ENCODE measurements at regions not wholly inside any gene's neighbourhood (a gene's known extent, or its start where the extent isn't known, plus 50 kb on each side); places are given as distances from the start of the nearest gene placed in this dataset.

DNA sequence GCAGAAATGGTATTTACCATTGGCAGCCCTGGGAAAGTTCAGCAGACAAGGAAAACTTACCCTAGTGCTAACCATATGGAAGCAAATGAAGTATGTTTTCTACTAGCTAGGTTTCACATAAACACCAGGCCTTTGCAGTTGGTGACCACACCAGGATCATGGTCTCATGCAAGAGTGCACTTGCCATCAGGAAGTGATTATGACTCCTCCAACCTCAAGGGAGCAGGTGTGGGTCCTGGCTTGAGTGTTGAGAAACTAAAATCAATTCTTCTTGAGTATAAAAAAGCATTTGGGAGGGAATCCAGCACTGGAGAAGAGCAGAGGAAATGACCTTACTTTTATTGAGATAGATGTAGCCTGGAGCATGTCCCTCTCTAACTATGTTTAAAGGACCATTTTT, 56.8 kb upstream of the SPAG16 start:
- Histone ChIP-seq H3K27me3 (no peaks in the 10 kb centered on the region), H3K36me3 (no peaks in the 10 kb centered on the region), H3K9me3 (no peaks in the 10 kb centered on the region), H3K4me1 (no peaks in the 10 kb centered on the region), H3K4me3 (no peak overlapping the region), H3K27ac (no peak overlapping the region)
- TF ChIP-seq, protein P1, sequence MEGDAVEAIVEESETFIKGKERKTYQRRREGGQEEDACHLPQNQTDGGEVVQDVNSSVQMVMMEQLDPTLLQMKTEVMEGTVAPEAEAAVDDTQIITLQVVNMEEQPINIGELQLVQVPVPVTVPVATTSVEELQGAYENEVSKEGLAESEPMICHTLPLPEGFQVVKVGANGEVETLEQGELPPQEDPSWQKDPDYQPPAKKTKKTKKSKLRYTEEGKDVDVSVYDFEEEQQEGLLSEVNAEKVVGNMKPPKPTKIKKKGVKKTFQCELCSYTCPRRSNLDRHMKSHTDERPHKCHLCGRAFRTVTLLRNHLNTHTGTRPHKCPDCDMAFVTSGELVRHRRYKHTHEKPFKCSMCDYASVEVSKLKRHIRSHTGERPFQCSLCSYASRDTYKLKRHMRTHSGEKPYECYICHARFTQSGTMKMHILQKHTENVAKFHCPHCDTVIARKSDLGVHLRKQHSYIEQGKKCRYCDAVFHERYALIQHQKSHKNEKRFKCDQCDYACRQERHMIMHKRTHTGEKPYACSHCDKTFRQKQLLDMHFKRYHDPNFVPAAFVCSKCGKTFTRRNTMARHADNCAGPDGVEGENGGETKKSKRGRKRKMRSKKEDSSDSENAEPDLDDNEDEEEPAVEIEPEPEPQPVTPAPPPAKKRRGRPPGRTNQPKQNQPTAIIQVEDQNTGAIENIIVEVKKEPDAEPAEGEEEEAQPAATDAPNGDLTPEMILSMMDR (IDR thresholded peaks at IDR 0.05 in 4 of 5, conservative IDR thresholded peaks at IDR 0.05 in 1 of 5), result no peak
- intact Hi-C loops (cut with DNase I; ENCODE audit: low total_unique reads) (no loop called here), in situ Hi-C loops (cut with MboI; ENCODE audit: low sequenced_read_pairs in 4 of 4) (loop anchor here in 1 of 4 donors (25.0 kb wide), 1 partner anchor 710 kb away; no protein-coding TSS in a partner anchor)
- ATAC-seq, result no peak
- no peak for DNase-seq

DNA sequence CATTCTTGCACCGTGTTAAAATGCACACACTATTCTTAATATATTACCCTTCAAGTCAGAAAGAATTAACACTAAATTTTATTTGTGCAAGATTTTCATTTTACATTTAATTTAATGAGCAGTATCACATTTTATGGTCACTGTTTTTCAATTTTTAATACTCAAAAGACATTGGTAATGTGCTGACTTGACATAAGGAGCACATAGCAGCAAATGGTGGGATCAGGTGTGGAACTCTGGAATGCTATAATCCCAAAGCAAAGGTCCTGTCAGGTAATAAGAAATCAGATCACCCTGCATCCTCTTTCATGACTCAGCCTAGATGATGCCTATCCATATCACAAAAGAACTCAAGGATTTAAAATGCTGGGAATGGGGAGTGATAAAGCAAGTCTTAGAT, 55.6 kb upstream of the SPAG16 start:
- in situ Hi-C loops (cut with MboI; ENCODE audit: low sequenced_read_pairs in 4 of 4) (loop anchor here in 1 of 4 donors (25.0 kb wide), 1 partner anchor 709 kb away; no protein-coding TSS in a partner anchor), intact Hi-C loops (cut with DNase I; ENCODE audit: low total_unique reads) (no loop called here)
- Histone ChIP-seq H3K4me1 (no peaks in the 10 kb centered on the region), H3K4me3 (no peak overlapping the region), H3K27me3 (no peaks in the 10 kb centered on the region), H3K36me3 (no peaks in the 10 kb centered on the region), H3K27ac (no peak overlapping the region), H3K9me3 (no peaks in the 10 kb centered on the region)
- TF ChIP-seq POLR2A (IDR thresholded peaks at IDR 0.05), result no peak
- TF ChIP-seq, protein P1 (IDR thresholded peaks at IDR 0.05 in 4 of 5, conservative IDR thresholded peaks at IDR 0.05 in 1 of 5), result no peak
- DNase-seq, result no peak
- no peak for ATAC-seq

DNA sequence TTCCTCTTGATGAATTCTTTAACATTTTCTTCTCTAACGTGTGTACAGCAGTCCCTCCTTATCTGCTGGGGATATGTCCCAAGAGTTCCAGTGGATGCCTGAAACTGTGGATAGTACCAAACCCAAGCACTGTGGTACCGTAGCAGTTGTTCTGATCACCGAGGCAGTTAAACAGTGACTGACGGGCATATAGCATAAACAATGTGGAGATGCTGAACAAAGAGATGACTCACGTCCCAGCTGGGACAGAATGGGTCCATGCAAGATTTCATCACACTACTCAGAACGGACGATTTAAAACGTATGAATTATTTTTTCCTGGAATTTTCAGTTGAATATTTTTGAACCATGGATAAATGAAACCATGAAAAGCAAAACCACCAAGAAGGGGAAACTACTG, 54.5 kb upstream of the SPAG16 start:
- no peak for ATAC-seq
- no peaks in the 10 kb centered on the region for H3K4me1 ChIP-seq
- no peaks in the 10 kb centered on the region for H3K36me3 ChIP-seq
- intact Hi-C loops (cut with DNase I; ENCODE audit: low total_unique reads), result no loop called here
- TF ChIP-seq, protein P1 (IDR thresholded peaks at IDR 0.05 in 4 of 5, conservative IDR thresholded peaks at IDR 0.05 in 1 of 5), result no peak
- no peak for TF ChIP-seq POLR2A (IDR thresholded peaks at IDR 0.05)
- no peak overlapping the region for H3K4me3 ChIP-seq
- in situ Hi-C loops (cut with MboI; ENCODE audit: low sequenced_read_pairs in 4 of 4), result loop anchor here in 1 of 4 donors (25.0 kb wide), 1 partner anchor 707 kb away; no protein-coding TSS in a partner anchor
- no peaks in the 10 kb centered on the region for H3K27me3 ChIP-seq
- DNase-seq, result no peak
- H3K27ac ChIP-seq, result no peak overlapping the region
- no peaks in the 10 kb centered on the region for H3K9me3 ChIP-seq

DNA sequence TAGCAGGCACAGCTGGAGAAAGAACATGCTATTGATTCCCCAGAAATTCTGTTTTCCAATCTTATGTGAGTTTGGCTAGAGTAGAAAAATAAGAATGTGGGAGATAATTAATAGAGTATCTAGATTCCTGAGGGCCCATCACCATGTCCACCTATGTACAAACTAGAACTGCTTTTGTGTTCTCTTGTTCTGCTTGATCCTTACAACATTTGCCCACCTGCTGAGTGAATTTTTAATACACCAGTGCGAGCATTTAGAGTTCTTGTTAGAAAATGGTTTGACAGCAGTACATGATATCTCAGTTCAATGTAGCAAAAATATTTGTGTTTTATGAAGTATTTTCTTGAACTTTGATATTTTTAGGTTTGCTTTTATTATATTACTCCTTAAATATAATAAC, 52.3 kb upstream of the SPAG16 start:
- Histone ChIP-seq H3K4me1 (no peaks in the 10 kb centered on the region), H3K9me3 (no peaks in the 10 kb centered on the region), H3K27ac (no peak overlapping the region), H3K4me3 (no peak overlapping the region), H3K36me3 (no peaks in the 10 kb centered on the region), H3K27me3 (no peaks in the 10 kb centered on the region)
- TF ChIP-seq, protein P1 (IDR thresholded peaks at IDR 0.05 in 4 of 5, conservative IDR thresholded peaks at IDR 0.05 in 1 of 5), result no peak
- no peak for TF ChIP-seq POLR2A (IDR thresholded peaks at IDR 0.05)
- no peak for DNase-seq
- intact Hi-C loops (cut with DNase I; ENCODE audit: low total_unique reads) (no loop called here), in situ Hi-C loops (cut with MboI; ENCODE audit: low sequenced_read_pairs in 4 of 4) (loop anchor here in 1 of 4 donors (25.0 kb wide), 1 partner anchor 705 kb away; no protein-coding TSS in a partner anchor)
- ATAC-seq, result no peak

Data from gastrocnemius medialis (tissue), 4 donors.